A673 (cell line): ENCODE measurements at regions not wholly inside any gene's neighbourhood (a gene's known extent, or its start where the extent isn't known, plus 50 kb on each side); places are given as distances from the start of the nearest gene placed in this dataset.

Experiments used
- CTCF ChIP-seq: fragments of 300-800, 200-600 bp; sonication (generic); conservative IDR thresholded peaks from 2 replicates; pipeline ENCODE4 v1.5.1; 2017; ENCODE audit warnings: low read depth, mild to moderate bottlenecking, antibody characterized with exemption, low read length, moderate library complexity, mixed read lengths
- EZH2 ChIP-seq: fragments of 200-600 bp; sonication (generic); IDR thresholded peaks from 2 replicates; pipeline ENCODE4 v1.6.1; 2017; ENCODE audit warnings: borderline replicate concordance, low read depth, mild to moderate bottlenecking, mixed read lengths, antibody characterized with exemption, low read length; ENCODE audit not compliant: poor library complexity, severe bottlenecking

DNA sequence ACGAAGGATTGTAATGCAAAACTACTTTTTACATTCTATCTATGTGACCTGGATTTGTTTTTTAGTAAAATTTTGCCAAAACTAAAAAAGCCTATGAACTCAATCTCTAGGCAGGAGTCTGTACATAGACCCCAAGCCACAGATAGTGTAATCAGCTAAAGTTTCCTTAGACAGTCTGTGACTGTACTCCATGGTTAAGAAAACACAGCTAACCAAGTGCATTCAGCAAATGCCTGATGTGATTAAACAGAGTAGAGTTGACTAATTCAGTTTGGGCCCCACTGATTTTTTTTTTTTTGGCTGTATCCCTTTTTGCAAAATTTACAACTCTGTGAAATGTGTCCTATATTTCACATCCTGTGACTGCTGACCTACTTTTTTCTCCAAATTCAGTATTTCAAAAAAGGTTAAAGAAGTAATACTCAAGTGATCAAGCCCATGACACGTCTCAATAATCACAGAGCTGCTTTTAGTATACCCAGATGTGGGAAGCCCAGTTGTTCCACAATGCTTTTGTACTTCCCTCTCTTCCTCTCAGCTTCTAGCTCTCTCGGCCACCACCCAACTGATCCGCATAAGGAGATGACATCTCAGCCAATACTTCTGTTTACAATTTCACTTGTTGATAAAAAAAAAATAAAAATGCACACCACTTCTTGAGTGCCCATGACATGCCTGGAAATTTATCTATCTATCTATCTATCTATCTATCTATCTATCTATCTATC, 108.8 kb upstream of the TBX18 start:
- TF ChIP-seq CTCF (no peak), EZH2 (no peak)
